Activated naive CD4-positive, alpha-beta T cell treated with anti-CD3 and anti-CD28 coated beads, Interleukin-2, amount 50 U/mL, for 24 hours (primary cell): ENCODE measurements at regions not wholly inside any gene's neighbourhood (a gene's known extent, or its start where the extent isn't known, plus 50 kb on each side); places are given as distances from the start of the nearest gene placed in this dataset.

ENCODE experiments used
- H3K27ac Mint-ChIP-seq: one replicate; pipeline ENCODE4 v1.8.0; 2021; ENCODE audit warnings: mild to moderate bottlenecking, mixed read lengths
- H3K27me3 Mint-ChIP-seq: one replicate; pipeline ENCODE4 v1.8.0; 2021; ENCODE audit warnings: mixed read lengths
- H3K36me3 Mint-ChIP-seq: one replicate; pipeline ENCODE4 v1.8.0; 2021; ENCODE audit warnings: mixed read lengths
- H3K4me1 Mint-ChIP-seq: one replicate; pipeline ENCODE4 v1.8.0; 2021; ENCODE audit warnings: mixed read lengths
- H3K4me3 Mint-ChIP-seq: one replicate; pipeline ENCODE4 v1.8.0; 2021; ENCODE audit warnings: mild to moderate bottlenecking, mixed read lengths
- H3K9me3 Mint-ChIP-seq: one replicate; pipeline ENCODE4 v1.8.0; 2021; ENCODE audit warnings: mixed read lengths

DNA sequence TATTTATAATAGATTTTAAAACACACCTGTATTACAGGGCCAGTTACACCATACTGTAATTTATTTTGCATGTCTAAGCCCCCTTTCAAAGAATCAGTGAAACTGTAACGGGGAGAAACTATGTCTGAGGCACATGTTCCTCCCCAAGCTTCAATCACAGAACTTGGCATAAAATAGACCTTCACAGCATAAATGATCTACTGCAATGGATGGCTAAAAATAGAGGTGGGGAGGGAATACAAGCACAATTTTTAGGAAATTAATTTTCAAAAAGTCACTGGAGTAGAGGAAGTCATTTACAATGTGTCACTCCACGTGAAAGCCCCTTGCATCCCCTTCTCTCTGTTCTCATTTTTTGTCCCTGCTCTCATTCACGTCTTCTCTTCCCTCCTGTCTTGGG lies 385.2 kb downstream of the TNS3 start:
- no peaks in the 10 kb centered on the region for H3K4me1 Mint-ChIP-seq
- peaks cover 3% of the 10 kb centered on the region for H3K27me3 Mint-ChIP-seq
- no peak overlapping the region for H3K27ac Mint-ChIP-seq
- no peak overlapping the region for H3K4me3 Mint-ChIP-seq
- no peaks in the 10 kb centered on the region for H3K36me3 Mint-ChIP-seq
- no peaks in the 10 kb centered on the region for H3K9me3 Mint-ChIP-seq

DNA sequence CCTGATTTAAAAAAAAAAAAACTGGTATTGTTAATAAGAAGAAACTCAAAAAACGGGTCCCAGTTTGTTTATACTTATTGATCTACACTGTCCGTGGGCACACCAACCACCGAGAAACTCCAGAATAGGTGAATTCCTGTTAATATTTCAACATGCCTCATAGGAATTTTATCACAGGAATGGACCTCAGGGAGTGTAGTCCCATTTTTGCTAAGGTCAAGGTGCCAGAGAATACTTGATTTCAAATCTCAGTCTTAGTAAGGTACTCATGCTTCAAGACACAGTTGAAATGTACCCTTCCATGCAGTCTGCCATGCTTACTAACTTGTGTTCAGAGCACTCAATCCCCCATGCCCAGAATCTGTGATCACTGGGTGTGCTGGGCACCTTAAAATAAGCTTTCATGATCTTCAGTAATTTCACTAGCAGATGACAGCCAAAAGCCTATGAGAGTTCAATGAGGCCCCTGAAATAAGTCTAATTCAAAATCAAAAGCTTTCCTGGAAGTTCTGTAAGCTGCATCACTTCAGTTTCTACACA lies 385.7 kb downstream of the TNS3 start:
- no peaks in the 10 kb centered on the region for H3K36me3 Mint-ChIP-seq
- peaks cover 3% of the 10 kb centered on the region for H3K27me3 Mint-ChIP-seq
- no peak overlapping the region for H3K27ac Mint-ChIP-seq

DNA sequence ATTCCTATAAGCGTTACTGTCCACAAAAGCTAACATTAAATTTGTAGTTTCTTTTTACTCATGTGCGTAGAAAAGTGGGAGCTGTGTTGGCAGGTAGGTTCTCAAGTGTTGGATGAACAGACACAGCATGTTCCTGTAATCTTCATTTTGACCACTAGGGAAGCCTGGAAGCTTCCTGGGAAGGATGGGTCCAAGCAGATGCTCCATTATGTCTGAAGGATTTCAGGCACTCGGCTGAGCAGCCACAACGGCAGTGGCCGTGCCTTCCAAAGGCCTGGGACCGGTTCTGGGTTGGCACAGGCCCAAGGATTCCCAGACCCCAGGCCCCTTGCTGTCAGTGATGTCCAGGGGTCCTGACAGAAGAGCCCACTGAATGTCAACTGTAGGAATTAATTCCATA lies 386.3 kb downstream of the TNS3 start:
- Mint-ChIP-seq H3K4me3 (no peak overlapping the region), H3K27ac (no peak overlapping the region), H3K9me3 (no peaks in the 10 kb centered on the region), H3K27me3 (peaks cover 3% of the 10 kb centered on the region), H3K4me1 (no peaks in the 10 kb centered on the region), H3K36me3 (no peaks in the 10 kb centered on the region)

More for the DNA sequence above, 385.7 kb downstream of the TNS3 start:
- Mint-ChIP-seq H3K4me3 (no peak overlapping the region), H3K9me3 (no peaks in the 10 kb centered on the region), H3K4me1 (no peaks in the 10 kb centered on the region)

DNA sequence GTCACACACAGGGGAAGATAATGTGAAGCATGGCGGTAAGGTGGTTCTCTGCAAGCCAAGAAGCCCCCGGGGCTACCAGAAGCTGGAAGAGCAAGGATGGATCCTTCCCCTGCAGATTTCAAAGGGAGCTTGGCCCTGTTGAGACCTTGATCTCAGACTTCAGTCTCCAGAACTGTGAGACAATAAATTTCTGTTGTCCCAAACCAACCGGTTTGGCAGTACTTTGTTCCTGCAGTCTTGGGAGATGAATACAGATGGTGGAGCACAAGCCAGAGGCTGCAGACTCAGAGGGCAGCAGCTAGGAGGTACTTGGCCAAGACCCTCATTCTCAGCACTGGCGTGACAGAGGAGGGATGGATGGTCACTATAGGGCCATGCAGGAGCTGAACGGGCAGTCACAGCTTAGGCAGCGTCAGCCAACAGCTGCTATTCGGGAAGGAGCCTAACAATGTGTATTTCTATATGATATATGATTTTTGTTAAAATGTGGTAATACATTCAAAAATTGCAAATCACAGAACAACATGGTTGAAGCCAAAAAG lies 387.3 kb downstream of the TNS3 start:
- Mint-ChIP-seq H3K36me3 (no peaks in the 10 kb centered on the region), H3K27me3 (peaks cover 2% of the 10 kb centered on the region), H3K4me1 (no peaks in the 10 kb centered on the region), H3K4me3 (no peak overlapping the region), H3K27ac (no peak overlapping the region), H3K9me3 (no peaks in the 10 kb centered on the region)

DNA sequence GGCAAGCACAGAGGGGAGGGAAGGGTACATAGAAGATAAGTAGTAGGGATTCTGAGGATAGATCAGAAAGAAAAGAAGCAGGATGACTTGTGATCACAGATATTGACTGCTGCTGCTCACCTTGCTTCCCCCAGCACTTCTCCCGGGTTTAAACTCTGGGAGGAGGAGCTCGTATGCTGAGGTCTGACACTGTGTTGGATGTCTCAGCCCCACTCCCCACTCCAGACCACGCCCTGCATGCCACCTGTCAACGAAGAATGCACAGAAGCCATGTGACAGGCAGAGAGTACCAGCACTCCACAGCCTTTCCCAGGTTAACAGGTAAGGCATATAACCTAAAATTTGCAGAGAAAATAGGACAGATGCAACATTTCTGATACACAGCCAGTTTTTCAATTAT lies 388.9 kb downstream of the TNS3 start:
- Mint-ChIP-seq H3K27me3 (peaks cover 2% of the 10 kb centered on the region), H3K4me3 (no peak overlapping the region), H3K36me3 (no peaks in the 10 kb centered on the region), H3K4me1 (no peaks in the 10 kb centered on the region), H3K27ac (no peak overlapping the region), H3K9me3 (no peaks in the 10 kb centered on the region)

DNA sequence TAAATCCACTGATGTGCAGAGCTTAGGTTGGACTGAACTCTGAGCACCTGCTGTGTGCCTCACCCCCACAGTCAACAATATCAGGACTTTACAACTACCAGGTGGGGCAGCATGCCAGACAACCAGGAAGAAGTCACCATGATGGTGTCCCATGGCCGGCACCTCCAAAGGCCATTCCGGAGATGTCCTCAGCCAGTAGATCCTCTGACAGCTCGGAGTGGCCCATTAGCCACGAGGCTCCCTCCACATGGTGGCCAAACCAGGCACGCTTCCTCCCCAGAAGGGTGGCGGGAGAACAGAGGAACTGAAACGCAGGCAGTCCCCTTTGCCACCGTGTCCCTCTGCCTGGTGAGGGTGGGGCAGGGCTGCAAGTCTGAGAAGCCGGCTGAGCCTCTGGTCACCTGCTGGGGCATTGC lies 390.0 kb downstream of the TNS3 start:
- no peaks in the 10 kb centered on the region for H3K36me3 Mint-ChIP-seq
- H3K4me3 Mint-ChIP-seq: no peak overlapping the region
- no peaks in the 10 kb centered on the region for H3K9me3 Mint-ChIP-seq
- peaks cover 2% of the 10 kb centered on the region for H3K27me3 Mint-ChIP-seq
- H3K27ac Mint-ChIP-seq: no peak overlapping the region
- H3K4me1 Mint-ChIP-seq: no peaks in the 10 kb centered on the region

DNA sequence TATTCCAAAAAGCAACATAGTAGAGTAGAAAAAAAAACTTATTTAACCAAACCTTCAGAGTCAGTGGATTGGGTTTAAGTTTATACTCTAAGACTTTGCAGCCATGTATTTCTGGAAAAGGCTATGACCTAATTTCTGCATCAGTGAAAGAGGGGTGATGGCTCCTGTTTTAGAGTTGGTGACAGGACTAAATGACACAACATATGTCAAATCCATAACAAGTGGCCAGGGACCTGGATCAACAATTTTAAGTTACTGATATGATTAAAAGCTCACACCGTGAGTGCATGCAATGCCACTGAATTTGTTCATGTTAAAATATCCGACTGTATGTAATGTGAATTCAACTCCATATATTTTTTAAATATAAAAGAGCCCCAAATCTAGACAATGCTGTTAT lies 390.6 kb downstream of the TNS3 start:
- H3K4me1 Mint-ChIP-seq: no peaks in the 10 kb centered on the region
- H3K36me3 Mint-ChIP-seq: no peaks in the 10 kb centered on the region
- no peak overlapping the region for H3K4me3 Mint-ChIP-seq
- H3K27me3 Mint-ChIP-seq: peaks cover 2% of the 10 kb centered on the region
- H3K27ac Mint-ChIP-seq: no peak overlapping the region
- H3K9me3 Mint-ChIP-seq: no peaks in the 10 kb centered on the region

DNA sequence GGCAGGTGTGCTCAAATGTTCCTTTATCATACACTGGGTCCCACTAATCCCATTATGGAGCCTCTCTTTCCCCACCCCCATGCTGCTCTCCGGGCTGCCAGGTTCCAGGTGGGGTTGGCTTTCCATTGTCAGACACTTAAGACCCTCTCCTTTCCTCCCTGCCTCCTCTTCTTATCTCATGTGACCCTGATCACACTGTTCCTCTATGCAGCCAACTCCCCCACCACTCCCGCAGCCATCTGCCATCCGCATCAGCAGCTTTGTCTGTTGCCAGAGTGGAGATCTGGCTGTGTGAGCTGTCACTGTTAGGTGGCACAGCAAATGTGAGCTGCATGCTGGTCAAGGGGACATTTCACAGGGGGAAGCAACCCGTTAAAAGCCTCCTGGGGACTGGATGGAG lies 391.4 kb downstream of the TNS3 start:
- Mint-ChIP-seq H3K27me3 (peaks cover 2% of the 10 kb centered on the region), H3K27ac (no peak overlapping the region), H3K9me3 (no peaks in the 10 kb centered on the region), H3K4me1 (no peaks in the 10 kb centered on the region), H3K36me3 (no peaks in the 10 kb centered on the region), H3K4me3 (no peak overlapping the region)

DNA sequence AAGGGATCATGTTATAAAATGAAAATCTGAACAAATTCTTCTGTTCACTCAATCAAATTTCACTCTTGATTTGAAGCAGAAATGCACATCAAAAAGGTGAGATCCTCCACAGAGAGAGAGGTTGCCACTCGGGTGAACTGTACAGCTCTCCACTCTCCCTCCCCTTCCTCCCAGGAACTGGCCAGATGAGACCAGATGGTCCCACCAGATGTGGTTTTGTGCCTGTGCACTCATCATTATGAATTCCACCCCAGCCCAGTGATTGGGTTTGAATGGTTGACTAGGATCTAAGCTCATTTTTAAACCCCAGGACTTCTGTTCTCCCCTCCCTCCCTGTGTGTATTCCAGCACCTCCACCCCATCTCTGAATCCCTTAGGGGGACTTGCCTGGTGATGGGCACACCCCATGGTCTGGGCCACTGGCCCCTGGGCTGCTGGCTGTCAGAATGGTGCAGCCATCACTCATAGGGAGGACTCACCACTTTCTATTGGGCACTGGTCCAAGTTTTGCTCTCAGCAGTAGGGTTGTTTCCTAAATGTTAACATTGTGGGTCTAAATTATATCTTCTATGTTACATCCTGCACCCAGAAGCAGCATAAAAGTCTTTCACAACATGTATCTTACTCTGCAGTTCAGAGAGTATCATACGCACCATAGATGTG lies 393.1 kb downstream of the TNS3 start:
- Mint-ChIP-seq H3K36me3 (no peaks in the 10 kb centered on the region), H3K9me3 (no peaks in the 10 kb centered on the region), H3K4me1 (no peaks in the 10 kb centered on the region), H3K27me3 (peaks cover 2% of the 10 kb centered on the region), H3K27ac (no peak overlapping the region), H3K4me3 (no peak overlapping the region)

DNA sequence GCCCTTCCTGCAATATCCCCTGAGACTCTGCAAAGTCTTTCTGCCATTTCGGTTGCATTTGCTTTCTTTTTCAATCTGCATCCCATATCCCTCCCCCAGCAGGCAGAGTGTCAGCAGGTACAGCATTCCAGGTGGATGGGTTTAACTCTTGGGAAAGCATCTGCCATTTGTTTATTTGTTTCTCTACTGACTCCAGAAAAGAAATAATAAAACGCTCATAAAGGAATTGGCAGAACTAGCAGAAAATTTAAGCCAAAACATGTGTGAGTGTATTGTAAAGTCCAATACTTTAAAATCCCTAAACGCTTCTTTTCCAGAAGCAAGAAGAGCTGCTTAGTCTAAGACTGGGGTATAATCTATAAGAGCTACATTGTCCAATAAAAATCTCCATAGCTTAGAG lies 393.8 kb downstream of the TNS3 start:
- no peaks in the 10 kb centered on the region for H3K9me3 Mint-ChIP-seq
- no peaks in the 10 kb centered on the region for H3K36me3 Mint-ChIP-seq
- H3K4me3 Mint-ChIP-seq: no peak overlapping the region
- no peaks in the 10 kb centered on the region for H3K4me1 Mint-ChIP-seq
- H3K27me3 Mint-ChIP-seq: peaks cover 2% of the 10 kb centered on the region
- no peak overlapping the region for H3K27ac Mint-ChIP-seq

DNA sequence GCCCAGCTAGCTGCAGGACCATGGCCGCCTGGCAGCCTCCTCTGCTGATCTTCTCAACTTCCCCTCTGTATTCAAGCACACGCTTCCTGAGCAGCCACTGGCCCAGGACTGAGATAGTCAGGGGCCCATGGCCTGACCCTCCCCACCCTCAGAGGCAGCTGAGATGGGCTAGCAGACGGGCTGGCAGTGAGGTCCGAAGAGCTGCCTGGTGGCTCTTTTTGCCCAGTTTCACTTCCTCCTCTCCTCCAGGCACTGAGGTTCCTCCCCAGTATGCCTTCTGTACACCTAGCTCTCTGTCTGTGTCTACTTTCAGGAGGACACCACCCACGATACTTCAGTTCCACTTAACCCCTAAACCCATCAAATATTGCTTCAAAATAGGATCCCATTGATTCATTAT lies 395.6 kb downstream of the TNS3 start:
- Mint-ChIP-seq H3K27me3 (no peaks in the 10 kb centered on the region), H3K9me3 (no peaks in the 10 kb centered on the region), H3K36me3 (no peaks in the 10 kb centered on the region), H3K4me3 (no peak overlapping the region), H3K4me1 (no peaks in the 10 kb centered on the region), H3K27ac (no peak overlapping the region)

DNA sequence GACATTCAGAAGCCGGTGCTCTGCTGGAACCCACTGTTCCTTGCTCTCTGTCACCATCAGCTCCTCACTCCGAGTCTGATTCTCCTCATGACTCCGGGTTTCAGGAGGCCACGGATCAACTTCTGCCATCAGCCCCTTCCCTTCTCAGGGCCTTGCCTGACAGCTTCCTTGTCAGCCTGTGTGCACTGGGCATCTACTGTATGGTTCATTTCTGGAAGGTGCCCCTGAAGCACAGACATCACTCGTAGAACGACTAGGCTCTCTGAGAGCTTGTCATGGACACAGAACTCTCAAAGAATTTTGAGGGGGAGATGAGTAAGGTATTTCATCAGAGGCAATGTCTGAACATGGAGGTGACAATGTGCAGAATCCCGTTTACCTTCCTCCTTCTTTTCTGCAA lies 396.1 kb downstream of the TNS3 start:
- H3K27me3 Mint-ChIP-seq: no peaks in the 10 kb centered on the region
- H3K9me3 Mint-ChIP-seq: no peaks in the 10 kb centered on the region
- H3K36me3 Mint-ChIP-seq: no peaks in the 10 kb centered on the region
- no peak overlapping the region for H3K27ac Mint-ChIP-seq
- no peak overlapping the region for H3K4me3 Mint-ChIP-seq
- H3K4me1 Mint-ChIP-seq: no peaks in the 10 kb centered on the region

DNA sequence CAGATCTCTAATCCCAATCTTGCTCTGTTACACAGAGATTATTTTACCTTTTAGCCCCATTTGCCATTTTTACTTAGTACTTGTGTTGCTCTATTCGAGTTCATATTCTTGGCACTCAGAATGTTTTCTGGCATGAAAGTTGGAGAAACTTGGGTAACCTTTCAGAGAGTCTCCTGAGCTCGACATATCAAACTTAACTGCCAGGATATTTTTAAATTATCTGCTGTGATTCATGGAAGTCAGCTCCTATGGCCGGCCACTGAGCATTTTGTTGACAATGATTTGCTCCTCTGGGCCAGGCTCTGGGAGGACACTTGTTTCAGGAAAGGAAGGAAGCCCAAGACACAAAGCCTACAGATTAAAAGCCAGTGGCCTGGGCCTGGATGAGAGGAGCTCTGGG lies 396.7 kb downstream of the TNS3 start:
- no peaks in the 10 kb centered on the region for H3K9me3 Mint-ChIP-seq
- no peak overlapping the region for H3K4me3 Mint-ChIP-seq
- no peaks in the 10 kb centered on the region for H3K4me1 Mint-ChIP-seq
- H3K27me3 Mint-ChIP-seq: no peaks in the 10 kb centered on the region
- no peaks in the 10 kb centered on the region for H3K36me3 Mint-ChIP-seq
- no peak overlapping the region for H3K27ac Mint-ChIP-seq

DNA sequence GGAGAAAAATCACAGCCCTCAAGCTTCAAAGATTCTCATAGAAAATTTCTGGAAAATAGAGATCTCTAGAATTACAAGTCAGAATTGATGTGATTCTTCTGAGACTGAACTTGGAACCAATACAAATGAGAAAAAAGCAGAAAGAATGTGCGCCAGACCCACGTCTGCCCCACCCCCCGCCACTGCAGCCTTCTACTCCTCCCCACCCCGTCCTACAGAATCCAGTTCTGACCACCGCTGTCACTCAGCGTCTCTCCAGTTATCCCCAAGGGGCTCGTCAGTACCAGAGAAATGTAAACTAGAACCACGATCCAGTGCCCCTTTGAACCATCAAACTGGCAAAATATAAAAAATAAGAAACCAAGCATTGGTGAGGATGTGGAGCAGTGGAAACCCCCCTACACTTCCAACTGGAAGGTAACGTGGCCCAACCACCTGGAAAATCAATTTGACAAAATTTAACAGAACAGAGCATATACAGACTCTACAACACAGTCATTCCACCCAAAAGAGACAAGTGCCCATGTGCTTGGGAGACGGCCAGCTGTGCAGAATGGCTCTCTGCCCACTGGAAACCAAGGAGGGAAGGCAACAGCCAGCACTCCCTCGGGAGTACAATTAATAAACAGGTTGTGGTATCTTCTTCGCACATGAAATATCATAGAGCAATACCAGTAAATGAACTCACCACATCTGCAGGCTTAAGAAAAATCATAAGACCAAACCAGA lies 397.9 kb downstream of the TNS3 start:
- H3K9me3 Mint-ChIP-seq: no peaks in the 10 kb centered on the region
- H3K27me3 Mint-ChIP-seq: no peaks in the 10 kb centered on the region
- no peaks in the 10 kb centered on the region for H3K36me3 Mint-ChIP-seq
- no peak overlapping the region for H3K27ac Mint-ChIP-seq
- no peak overlapping the region for H3K4me3 Mint-ChIP-seq
- H3K4me1 Mint-ChIP-seq: no peaks in the 10 kb centered on the region

DNA sequence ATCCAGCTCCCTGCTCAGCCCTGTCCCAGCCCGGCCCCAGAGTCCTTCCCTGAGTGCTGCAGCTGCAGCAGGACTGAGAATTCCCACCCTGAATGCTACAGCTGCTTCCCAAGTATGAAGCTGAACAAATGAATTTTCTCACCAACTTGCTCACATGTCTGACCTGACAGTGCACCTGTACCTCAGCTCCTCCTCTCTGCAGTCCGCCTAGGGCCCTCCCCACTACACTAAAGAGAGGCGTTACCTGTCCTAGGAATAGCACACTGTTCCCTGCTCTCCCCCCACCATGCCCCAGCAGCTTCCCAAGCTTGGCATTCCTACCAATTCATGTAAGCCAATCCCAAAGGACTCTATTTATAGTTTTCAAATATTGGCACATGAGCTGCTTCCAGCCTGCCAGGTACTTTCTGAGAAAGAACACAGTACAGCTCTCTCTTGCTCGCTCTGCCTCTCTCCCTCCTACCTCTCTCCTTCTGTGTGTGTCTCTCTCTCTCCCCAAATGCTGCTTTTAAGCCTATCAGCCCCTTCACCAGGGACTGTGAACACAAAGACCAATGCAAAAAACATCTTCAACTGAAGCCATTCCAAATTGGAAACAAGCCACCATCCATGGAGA lies 400.1 kb downstream of the TNS3 start:
- Mint-ChIP-seq H3K27me3 (no peaks in the 10 kb centered on the region), H3K9me3 (no peaks in the 10 kb centered on the region), H3K4me3 (no peak overlapping the region), H3K4me1 (no peaks in the 10 kb centered on the region), H3K27ac (no peak overlapping the region), H3K36me3 (no peaks in the 10 kb centered on the region)

DNA sequence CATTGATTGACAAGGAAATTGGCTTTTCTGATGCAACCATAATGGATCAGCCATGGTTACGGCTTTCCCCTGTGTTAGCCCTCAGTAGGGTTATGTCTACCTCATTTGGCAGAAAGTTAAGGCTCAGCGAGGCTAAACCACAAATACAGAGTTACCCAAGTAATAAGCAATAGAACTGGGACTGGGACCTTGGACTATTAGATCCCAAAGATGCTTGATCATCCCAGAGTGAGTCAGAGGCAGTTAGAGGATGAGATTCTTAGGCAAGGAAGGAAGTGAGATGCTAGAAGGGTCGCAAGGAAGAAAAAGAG lies 401.4 kb downstream of the TNS3 start:
- H3K9me3 Mint-ChIP-seq: peaks cover 5% of the 10 kb centered on the region
- H3K4me1 Mint-ChIP-seq: no peaks in the 10 kb centered on the region
- H3K27ac Mint-ChIP-seq: no peak overlapping the region
- H3K27me3 Mint-ChIP-seq: no peaks in the 10 kb centered on the region
- H3K36me3 Mint-ChIP-seq: no peaks in the 10 kb centered on the region
- H3K4me3 Mint-ChIP-seq: no peak overlapping the region
